NCI-H2196 (cell line): ENCODE measurements at regions not wholly inside any gene's neighbourhood (a gene's known extent, or its start where the extent isn't known, plus 50 kb on each side); places are given as distances from the start of the nearest gene placed in this dataset.
"Not testable (repeated sequence)": the region's sequence is repeated elsewhere in the genome, so short reads cannot be mapped to it uniquely, and the experiment has no call there.

Source experiments
- DNase-seq: peaks from one replicate; lab custom pipeline; 2025; ENCODE audit not compliant: unreplicated experiment; lab: John Stamatoyannopoulos, UW

GRCh38 chr12:124654666-124655047, 87.2 kb upstream of the NCOR2 start:
- no peak for DNase-seq

DNA sequence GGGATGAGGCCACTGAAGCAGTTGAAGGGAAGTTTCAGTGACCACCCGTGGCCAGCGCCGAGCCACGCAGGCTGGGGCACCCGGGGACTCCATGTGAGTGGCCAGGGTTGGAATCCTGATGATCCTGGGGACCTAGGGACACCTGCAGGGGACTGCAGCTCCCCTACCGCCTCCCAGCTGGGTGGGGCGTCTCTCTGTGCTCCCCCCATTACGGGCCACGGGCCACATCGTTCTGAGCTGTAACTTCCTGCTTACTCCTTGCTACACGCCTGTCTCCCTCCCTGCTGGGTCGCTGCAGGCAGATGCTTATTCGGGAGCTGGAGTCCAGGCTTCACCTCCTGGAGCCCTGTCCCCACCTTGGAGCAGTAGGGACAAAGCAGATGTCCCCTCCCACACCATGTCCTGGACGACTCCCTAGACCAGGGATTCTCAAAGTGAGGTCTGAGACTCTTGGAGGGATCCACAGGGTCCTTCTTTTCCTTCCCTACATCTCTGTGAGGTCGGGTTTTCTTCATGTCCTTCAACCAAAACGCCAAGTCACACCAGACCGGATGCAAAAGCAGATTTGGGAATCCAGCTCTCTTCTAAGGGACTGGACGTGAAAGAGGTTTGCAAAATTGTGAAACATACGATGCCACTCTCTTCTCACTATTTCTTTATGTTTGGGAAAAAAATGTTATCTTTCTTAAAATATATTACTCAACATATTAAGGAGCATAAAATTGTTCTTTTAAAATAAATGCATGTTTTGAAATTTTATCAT, 85.9 kb upstream of the NCOR2 start:
- no peak for DNase-seq

- DNase-seq: no peak
These were observed 85.2 kb upstream of the NCOR2 start for GRCh38 chr12:124652661-124653060.

GRCh38 chr12:124651516-124652273, 84.3 kb upstream of the NCOR2 start:
- DNase-seq: no peak

- no peak for DNase-seq
These were observed 83.5 kb upstream of the NCOR2 start for GRCh38 chr12:124650912-124651311.

DNA sequence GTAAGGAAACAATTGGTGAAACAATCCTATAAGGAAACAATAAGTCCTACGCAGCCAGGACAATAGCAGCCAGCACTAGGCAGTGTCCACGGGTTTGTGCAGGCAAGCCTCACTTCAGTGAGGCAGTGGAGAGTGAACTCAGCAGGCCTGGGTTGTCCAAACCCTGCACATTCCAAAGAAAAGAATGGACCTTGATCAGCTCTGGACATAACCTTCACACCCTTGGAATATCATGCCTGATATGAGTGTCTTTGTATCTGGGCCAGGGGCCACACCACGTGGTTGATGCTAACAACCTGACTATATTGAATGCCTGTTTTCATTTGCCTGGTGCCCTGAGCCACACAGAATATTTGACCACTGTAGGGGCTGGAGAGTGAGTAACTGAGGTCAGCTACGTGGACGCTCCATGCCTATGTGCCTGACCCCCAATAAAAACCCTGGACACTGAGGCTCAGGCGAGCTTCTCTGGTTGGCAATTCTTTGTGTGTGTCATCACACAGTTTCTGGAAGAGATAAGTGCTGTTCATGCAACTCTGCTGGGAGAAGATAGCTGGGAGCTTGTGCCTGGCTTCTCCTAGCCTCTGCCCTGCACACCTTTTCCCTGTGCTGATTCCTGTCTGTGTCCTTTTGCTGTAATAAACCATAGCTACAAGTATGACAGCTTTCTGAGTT, 81.4 kb upstream of the NCOR2 start:
- no peak for DNase-seq

GRCh38 chr12:124647316-124647715, 79.9 kb upstream of the NCOR2 start:
- DNase-seq: no peak

GRCh38 chr12:124646385-124647230, 79.2 kb upstream of the NCOR2 start:
- no peak for DNase-seq

GRCh38 chr12:124645530-124646244, 78.3 kb upstream of the NCOR2 start:
- DNase-seq: no peak

DNA sequence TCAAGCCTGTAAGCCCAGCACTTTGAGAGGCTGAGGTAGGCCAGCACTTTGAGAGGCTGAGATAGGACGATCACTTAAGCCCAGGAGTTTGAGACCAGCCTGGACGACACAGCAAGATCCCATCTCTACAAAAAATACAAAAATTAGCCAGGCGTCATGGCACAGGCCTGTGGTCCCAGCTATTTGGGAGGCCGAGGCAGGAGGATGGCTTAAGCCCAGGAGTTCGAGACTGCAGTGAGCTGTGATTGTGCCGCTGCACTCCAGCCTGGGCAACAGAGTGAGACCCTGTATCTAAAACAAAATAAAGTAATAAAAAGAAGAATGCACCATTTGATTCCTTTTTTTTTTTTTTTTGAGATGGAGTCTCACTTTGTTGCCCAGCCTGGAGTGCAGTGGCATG, 76.4 kb upstream of the NCOR2 start:
- not testable (repeated sequence) for DNase-seq

DNA sequence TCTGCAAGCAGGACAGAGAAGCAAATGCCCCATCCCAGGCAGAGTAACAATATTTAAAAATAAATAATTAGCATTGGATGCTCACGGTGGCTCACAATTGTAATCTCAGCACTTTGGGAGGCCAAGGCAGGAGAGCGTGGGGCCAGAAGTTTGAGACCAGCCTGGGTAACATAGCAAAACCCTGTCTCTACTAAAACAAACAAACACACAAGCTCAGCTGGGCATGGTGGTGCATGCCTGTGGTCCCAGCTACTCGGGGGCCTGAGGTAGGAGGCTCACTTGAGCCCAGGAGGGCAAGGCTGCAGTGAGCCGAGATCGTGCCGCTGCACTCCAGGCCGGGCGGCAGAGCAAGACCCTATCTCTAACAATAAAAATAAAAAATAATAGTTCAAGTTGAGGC, 74.7 kb upstream of the NCOR2 start:
- no peak for DNase-seq

GRCh38 chr12:124641591-124641990, 74.2 kb upstream of the NCOR2 start:
- DNase-seq: no peak

DNA sequence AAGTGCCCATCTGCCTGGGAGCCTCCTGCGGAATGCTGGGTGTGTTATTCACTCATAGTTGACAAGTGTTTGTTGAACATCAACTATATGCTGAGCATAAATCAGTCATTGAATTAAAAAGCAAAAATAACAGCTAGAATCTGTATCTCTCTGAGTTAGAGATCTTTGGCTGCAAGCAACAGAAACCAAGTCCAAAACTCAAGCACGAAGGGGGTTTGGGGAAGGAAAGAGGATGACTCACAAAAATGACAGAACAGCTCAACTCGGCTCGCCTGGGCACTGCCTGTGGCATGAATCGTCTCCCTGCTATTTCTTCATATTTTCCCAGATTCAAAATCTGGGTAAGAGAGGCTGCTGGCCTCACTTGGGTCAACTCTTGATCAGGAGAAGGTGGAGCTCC, 72.6 kb upstream of the NCOR2 start:
- DNase-seq: no peak

GRCh38 chr12:124639122-124639806, 71.9 kb upstream of the NCOR2 start:
- DNase-seq: no peak

- peak; percentile 12 for DNase-seq
These were observed 70.2 kb upstream of the NCOR2 start for GRCh38 chr12:124637581-124637981.

DNA sequence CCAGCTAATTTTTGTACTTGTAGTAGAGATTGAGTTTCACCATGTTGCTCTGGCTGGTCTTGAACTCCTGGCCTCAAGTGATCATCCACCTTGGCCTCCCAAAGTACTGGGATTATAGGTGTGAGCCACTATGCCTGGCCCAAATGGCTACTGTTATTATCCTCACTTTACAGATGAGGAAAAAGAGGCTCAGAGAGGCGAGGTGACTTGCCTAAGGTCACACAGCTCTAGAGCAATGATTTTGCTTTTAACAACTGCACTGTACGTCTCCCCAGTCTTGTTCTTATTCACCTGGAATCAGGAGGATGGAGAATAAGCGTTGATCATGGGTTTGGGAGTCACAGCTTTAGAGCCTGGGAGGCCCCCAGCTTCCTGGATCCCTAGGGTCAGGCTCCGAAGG, 69.8 kb upstream of the NCOR2 start:
- DNase-seq: no peak

- no peak for DNase-seq
These were observed 68.9 kb upstream of the NCOR2 start for GRCh38 chr12:124636138-124636978.

GRCh38 chr12:124635316-124635715, 67.9 kb upstream of the NCOR2 start:
- DNase-seq: no peak
